Spleen (tissue), 7 donors: ENCODE measurements at regions not wholly inside any gene's neighbourhood (a gene's known extent, or its start where the extent isn't known, plus 50 kb on each side); places are given as distances from the start of the nearest gene placed in this dataset.

Experiments used
- POLR2A ChIP-seq, 3 donors: fragments of 450-650 bp; IDR thresholded peaks; one replicate each; pipeline ENCODE4 v1.5.1; 2017; ENCODE audit warnings: antibody characterized with exemption in 3 of 3, mild to moderate bottlenecking in 1 of 3
- TF ChIP-seq, protein P1 (sequence below), 11 experiments: fragments of 200-600 bp in 7 of 11; fragments of 450-650 bp in 4 of 11; sonication (generic) in 4 of 11; IDR thresholded peaks in 8 of 11; conservative IDR thresholded peaks in 3 of 11; 1 replicate in 7 of 11; 2 replicates in 4 of 11; pipeline versions ENCODE4 v1.4.0 to v1.8.0; 2016 to 2021; ENCODE audit warnings: antibody characterized with exemption in 11 of 11, inconsistent platforms in 4 of 11, mild to moderate bottlenecking in 1 of 11
- donor health status: DM: no; HTN: no; CAD: no; lungs with moderate emphysema.
- donor health status: DM: no; HTN: no; CAD: no.
- donor health status: DM: no; HTN: no; CAD: no.

DNA sequence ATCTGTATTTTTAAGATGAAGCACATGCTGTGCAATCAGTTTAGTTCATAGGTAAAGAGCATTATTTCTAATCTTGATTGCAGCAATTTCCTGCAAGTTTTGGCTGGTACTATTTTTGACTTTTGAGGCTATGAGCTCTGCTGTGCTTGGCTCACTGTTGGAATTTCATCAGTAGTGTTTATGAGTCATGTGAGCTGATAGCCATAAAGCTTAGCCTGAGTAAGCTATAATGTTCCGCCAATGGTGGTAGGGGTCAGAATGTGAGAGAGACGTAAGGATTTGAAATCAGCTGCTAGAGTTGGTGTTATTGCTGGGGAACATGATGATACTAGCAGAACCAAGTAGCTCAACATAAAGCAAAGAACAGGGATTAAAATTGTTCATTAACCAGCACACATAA is 590.9 kb upstream of the GNPDA2 start:
- TF ChIP-seq, protein P1, sequence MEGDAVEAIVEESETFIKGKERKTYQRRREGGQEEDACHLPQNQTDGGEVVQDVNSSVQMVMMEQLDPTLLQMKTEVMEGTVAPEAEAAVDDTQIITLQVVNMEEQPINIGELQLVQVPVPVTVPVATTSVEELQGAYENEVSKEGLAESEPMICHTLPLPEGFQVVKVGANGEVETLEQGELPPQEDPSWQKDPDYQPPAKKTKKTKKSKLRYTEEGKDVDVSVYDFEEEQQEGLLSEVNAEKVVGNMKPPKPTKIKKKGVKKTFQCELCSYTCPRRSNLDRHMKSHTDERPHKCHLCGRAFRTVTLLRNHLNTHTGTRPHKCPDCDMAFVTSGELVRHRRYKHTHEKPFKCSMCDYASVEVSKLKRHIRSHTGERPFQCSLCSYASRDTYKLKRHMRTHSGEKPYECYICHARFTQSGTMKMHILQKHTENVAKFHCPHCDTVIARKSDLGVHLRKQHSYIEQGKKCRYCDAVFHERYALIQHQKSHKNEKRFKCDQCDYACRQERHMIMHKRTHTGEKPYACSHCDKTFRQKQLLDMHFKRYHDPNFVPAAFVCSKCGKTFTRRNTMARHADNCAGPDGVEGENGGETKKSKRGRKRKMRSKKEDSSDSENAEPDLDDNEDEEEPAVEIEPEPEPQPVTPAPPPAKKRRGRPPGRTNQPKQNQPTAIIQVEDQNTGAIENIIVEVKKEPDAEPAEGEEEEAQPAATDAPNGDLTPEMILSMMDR (IDR thresholded peaks at IDR 0.05 in 8 of 11, conservative IDR thresholded peaks at IDR 0.05 in 3 of 11) = no peak
- no peak for TF ChIP-seq POLR2A (IDR thresholded peaks at IDR 0.05)
